PC-9 (cell line): ENCODE measurements at regions not wholly inside any gene's neighbourhood (a gene's known extent, or its start where the extent isn't known, plus 50 kb on each side); places are given as distances from the start of the nearest gene placed in this dataset.

Experiments used
- BruUV-seq: library from RNA; stranded (reverse); fragments of 400-500 nt; replicated peaks from 2 replicates; lab custom pipeline; 2021; lab: Mats Ljungman, UMichigan
- CTCF ChIA-PET: fragments of 300-600 bp; sonication (Branson Sonifier 250); formaldehyde crosslinking; loops from one replicate; lab custom pipeline; 2022; ENCODE audit warnings: antibody characterized with exemption; lab: Charles Lee
- POLR2A ChIA-PET: fragments of 300-600 bp; sonication (Branson Sonifier 250); formaldehyde crosslinking; loops from one replicate; lab custom pipeline; 2022; ENCODE audit warnings: antibody characterized with exemption; ENCODE audit not compliant: unreplicated experiment; lab: Charles Lee
- DNase-seq, 2 experiments: peaks; one replicate each; pipeline versions ENCODE4 v3.0.0 to v3.0.0-alpha.2; 2015 to 2022; ENCODE audit warnings: mixed read lengths in 1 of 2
- H2AFZ ChIP-seq: fragments of 200-600 bp; sonication (generic); 2 replicates; pipeline ENCODE4 v1.8.1; 2017; ENCODE audit warnings: antibody characterized with exemption
- H3F3A ChIP-seq: fragments of 200-600 bp; sonication (generic); 2 replicates; pipeline ENCODE4 v1.8.1; 2017; ENCODE audit warnings: antibody characterized with exemption, mild to moderate bottlenecking, low read depth; ENCODE audit not compliant: insufficient read depth
- H3K27ac ChIP-seq: fragments of 200-600 bp; sonication (generic); 2 replicates; pipeline ENCODE4 v1.6.1; 2016; ENCODE audit warnings: mixed run types
- H3K27me3 ChIP-seq: fragments of 200-600 bp; sonication (generic); 2 replicates; pipeline ENCODE4 v1.6.1; 2016; ENCODE audit warnings: low read depth, mixed run types; ENCODE audit not compliant: insufficient read depth
- H3K36me3 ChIP-seq: fragments of 200-600 bp; sonication (generic); 2 replicates; pipeline ENCODE4 v1.6.1; 2016; ENCODE audit warnings: low read depth, mixed run types
- H3K4me1 ChIP-seq: fragments of 200-600 bp; sonication (generic); replicated peaks from 2 replicates; pipeline ENCODE4 v1.6.1; 2016; ENCODE audit warnings: mixed run types; ENCODE audit not compliant: insufficient read depth
- H3K4me2 ChIP-seq: fragments of 200-600 bp; sonication (generic); 2 replicates; pipeline ENCODE4 v1.6.1; 2017; ENCODE audit warnings: mixed run types
- H3K4me3 ChIP-seq: fragments of 200-600 bp; sonication (generic); 2 replicates; pipeline ENCODE4 v1.6.1; 2016; ENCODE audit warnings: mixed run types
- H3K79me2 ChIP-seq: fragments of 200-600 bp; sonication (generic); 2 replicates; pipeline ENCODE4 v1.6.1; 2017; ENCODE audit warnings: low read depth, mixed run types
- H3K9me2 ChIP-seq: fragments of 200-600 bp; sonication (generic); 2 replicates; pipeline ENCODE4 v1.8.1; 2017; ENCODE audit warnings: mild to moderate bottlenecking; ENCODE audit not compliant: insufficient read depth
- H3K9me3 ChIP-seq: fragments of 200-600 bp; sonication (generic); 2 replicates; pipeline ENCODE4 v1.8.1; 2016; ENCODE audit warnings: low read depth; ENCODE audit not compliant: insufficient read depth
- H4K20me1 ChIP-seq: fragments of 200-600 bp; sonication (generic); 2 replicates; pipeline ENCODE4 v1.8.1; 2017; ENCODE audit not compliant: insufficient read depth
- CTCF ChIP-seq: fragments of 200-600 bp; sonication (generic); conservative IDR thresholded peaks from 2 replicates; pipeline ENCODE4 v1.6.1; 2017; ENCODE audit warnings: mixed run types, antibody characterized with exemption, mild to moderate bottlenecking, moderate library complexity
- EZH2 ChIP-seq: fragments of 200-600 bp; sonication (generic); IDR thresholded peaks from 2 replicates; pipeline ENCODE4 v1.8.0; 2017; ENCODE audit warnings: antibody characterized with exemption, low read depth
- intact Hi-C: fragments of 100-400 bp; cut with micrococcal nuclease; formaldehyde crosslinking; loops from one replicate; pipeline ENCODE4 v1.10.0; 2022; ENCODE audit not compliant: unreplicated experiment

GRCh38 chr5:136754216-136754615 lies 388.9 kb upstream of the TRPC7 start:
- Histone ChIP-seq H4K20me1 (no peaks in the 10 kb centered on the region), H3K4me3 (no peak overlapping the region), H3K9me2 (no peaks in the 10 kb centered on the region), H3K9me3 (no peaks in the 10 kb centered on the region), H3K79me2 (no peaks in the 10 kb centered on the region), H3K36me3 (no peaks in the 10 kb centered on the region), H3F3A (no peaks in the 10 kb centered on the region), H3K4me1 (no peaks in the 10 kb centered on the region; the same call in 1 of the 2 replicates), H2AFZ (no peak overlapping the region), H3K27me3 (no peaks in the 10 kb centered on the region), H3K27ac (no peak overlapping the region), H3K4me2 (no peak overlapping the region)
- ChIA-PET POLR2A (interaction anchor here (0.7 kb wide), 1 partner anchor 389 kb away, joined by 3 read pairs; no protein-coding TSS in a partner anchor), CTCF (no interaction called here)
- intact Hi-C loops, result no loop called here
- DNase-seq, result no peak
- TF ChIP-seq EZH2 (no peak), CTCF (no peak)
- BruUV-seq, result no TSS peak

- CTCF ChIA-PET, result no interaction called here
Measured at GRCh38 chr5:136750224-136750862, 385.0 kb upstream of the TRPC7 start.

GRCh38 chr5:136749016-136749415 lies 383.7 kb upstream of the TRPC7 start:
- Histone ChIP-seq H3F3A (no peaks in the 10 kb centered on the region), H2AFZ (no peak overlapping the region), H4K20me1 (no peaks in the 10 kb centered on the region), H3K9me2 (no peaks in the 10 kb centered on the region), H3K27ac (no peak overlapping the region), H3K36me3 (no peaks in the 10 kb centered on the region), H3K4me2 (no peak overlapping the region), H3K27me3 (no peaks in the 10 kb centered on the region), H3K4me1 (no peaks in the 10 kb centered on the region; the same call in 1 of the 2 replicates), H3K4me3 (no peak overlapping the region), H3K79me2 (no peaks in the 10 kb centered on the region), H3K9me3 (no peaks in the 10 kb centered on the region; the same call in 1 of the 2 replicates)
- peak in 1 of 2 experiments; percentile 55 for DNase-seq
- ChIA-PET CTCF (no interaction called here), POLR2A (no interaction called here)
- intact Hi-C loops, result no loop called here
- BruUV-seq, result no TSS peak
- TF ChIP-seq EZH2 (no peak), CTCF (no peak)

More at GRCh38 chr5:136750224-136750862, 385.0 kb upstream of the TRPC7 start:
- Histone ChIP-seq H2AFZ (no peak overlapping the region), H3K79me2 (no peaks in the 10 kb centered on the region), H3K4me3 (no peak overlapping the region), H3K9me2 (no peaks in the 10 kb centered on the region), H3K4me2 (no peak overlapping the region), H3K27me3 (no peaks in the 10 kb centered on the region), H4K20me1 (no peaks in the 10 kb centered on the region), H3K9me3 (no peaks in the 10 kb centered on the region; the same call in 1 of the 2 replicates), H3K4me1 (no peaks in the 10 kb centered on the region; the same call in 1 of the 2 replicates), H3K36me3 (no peaks in the 10 kb centered on the region), H3F3A (no peaks in the 10 kb centered on the region), H3K27ac (no peak overlapping the region)
- TF ChIP-seq EZH2 (no peak), CTCF (no peak)
- intact Hi-C loops, result no loop called here
- no peak for DNase-seq
- POLR2A ChIA-PET, result no interaction called here
- BruUV-seq, result no TSS peak
